Activated naive CD8-positive, alpha-beta T cell treated with anti-CD3 and anti-CD28 coated beads, Interleukin-2, amount 50 U/mL, for 16 hours (primary cell): ENCODE measurements at regions not wholly inside any gene's neighbourhood (a gene's known extent, or its start where the extent isn't known, plus 50 kb on each side); places are given as distances from the start of the nearest gene placed in this dataset.

Experiments used
- DNase-seq: peaks from one replicate; pipeline ENCODE4 v3.0.0-alpha.2; 2020; ENCODE audit warnings: low read depth, low spot score

GRCh38 chr11:38302564-38302963 is 1704.5 kb upstream of the RAG2 start:
- no peak for DNase-seq

GRCh38 chr11:38300570-38300969 is 1702.5 kb upstream of the RAG2 start:
- DNase-seq = no peak

- no peak for DNase-seq
Measured at GRCh38 chr11:38296211-38296776, 1698.3 kb upstream of the RAG2 start.

GRCh38 chr11:38282718-38283117 is 1684.7 kb upstream of the RAG2 start:
- DNase-seq = no peak

GRCh38 chr11:38278457-38279141 is 1680.6 kb upstream of the RAG2 start:
- no peak for DNase-seq

- no peak for DNase-seq
Measured at GRCh38 chr11:38274031-38274430, 1676.0 kb upstream of the RAG2 start.

- no peak for DNase-seq
Measured at GRCh38 chr11:38272376-38272775, 1674.3 kb upstream of the RAG2 start.

- DNase-seq = no peak
Measured at GRCh38 chr11:38266691-38267090, 1668.7 kb upstream of the RAG2 start.

- DNase-seq = no peak
Measured at GRCh38 chr11:38256436-38256835, 1658.4 kb upstream of the RAG2 start.

GRCh38 chr11:38254913-38255312 is 1656.9 kb upstream of the RAG2 start:
- DNase-seq = no peak

GRCh38 chr11:38252620-38253019 is 1654.6 kb upstream of the RAG2 start:
- DNase-seq = no peak

GRCh38 chr11:38246451-38246850 is 1648.4 kb upstream of the RAG2 start:
- no peak for DNase-seq

- no peak for DNase-seq
Measured at GRCh38 chr11:38226684-38227083, 1628.6 kb upstream of the RAG2 start.

GRCh38 chr11:38221295-38221694 is 1623.3 kb upstream of the RAG2 start:
- DNase-seq = no peak

- DNase-seq = no peak
Measured at GRCh38 chr11:38219636-38220035, 1621.6 kb upstream of the RAG2 start.

- no peak for DNase-seq
Measured at GRCh38 chr11:38208951-38209350, 1610.9 kb upstream of the RAG2 start.

GRCh38 chr11:38206663-38207062 is 1608.6 kb upstream of the RAG2 start:
- no peak for DNase-seq

GRCh38 chr11:38191101-38191500 is 1593.1 kb upstream of the RAG2 start:
- no peak for DNase-seq

- DNase-seq = no peak
Measured at GRCh38 chr11:38182126-38182866, 1584.3 kb upstream of the RAG2 start.

- DNase-seq = no peak
Measured at GRCh38 chr11:38176686-38177322, 1578.8 kb upstream of the RAG2 start.

GRCh38 chr11:38173676-38174075 is 1575.6 kb upstream of the RAG2 start:
- DNase-seq = no peak

- DNase-seq = no peak
Measured at GRCh38 chr11:38169286-38169685, 1571.2 kb upstream of the RAG2 start.

- DNase-seq = no peak
Measured at GRCh38 chr11:38163526-38163925, 1565.5 kb upstream of the RAG2 start.
